HG03175 (cell line): ENCODE measurements at regions not wholly inside any gene's neighbourhood (a gene's known extent, or its start where the extent isn't known, plus 50 kb on each side); places are given as distances from the start of the nearest gene placed in this dataset.

Experiments used
- ATAC-seq: cut with Tn5 transposase; IDR thresholded peaks from one replicate; pipeline ENCODE4 v1.9.1; 2021; ENCODE audit warnings: mild to moderate bottlenecking, moderate library complexity; ENCODE audit not compliant: unreplicated experiment

GRCh38 chr5:2461701-2462691 is 289.5 kb downstream of the IRX2 start:
- ATAC-seq: no peak

DNA sequence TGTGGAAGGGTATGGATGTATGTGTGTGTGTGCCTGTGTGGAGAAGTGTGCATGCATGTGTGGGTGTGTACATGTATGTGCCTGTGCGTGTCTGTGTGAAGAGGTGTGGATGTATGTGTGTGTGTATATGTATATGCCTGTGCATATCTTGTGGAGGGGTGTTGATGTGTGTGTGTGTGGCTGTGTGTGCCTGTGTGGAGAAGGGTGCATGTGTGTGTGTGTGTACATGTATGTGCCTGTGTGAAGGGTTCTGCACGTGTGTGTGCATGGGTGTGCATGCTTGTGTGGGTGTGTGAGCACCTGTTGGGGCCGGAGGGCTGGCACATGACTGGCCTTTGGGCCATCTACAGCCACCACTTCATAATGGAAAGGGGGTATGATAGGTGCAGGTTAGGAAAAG is 291.4 kb downstream of the IRX2 start:
- ATAC-seq: no peak

- ATAC-seq: no peak
These were observed 292.2 kb downstream of the IRX2 start for GRCh38 chr5:2459251-2459650.

DNA sequence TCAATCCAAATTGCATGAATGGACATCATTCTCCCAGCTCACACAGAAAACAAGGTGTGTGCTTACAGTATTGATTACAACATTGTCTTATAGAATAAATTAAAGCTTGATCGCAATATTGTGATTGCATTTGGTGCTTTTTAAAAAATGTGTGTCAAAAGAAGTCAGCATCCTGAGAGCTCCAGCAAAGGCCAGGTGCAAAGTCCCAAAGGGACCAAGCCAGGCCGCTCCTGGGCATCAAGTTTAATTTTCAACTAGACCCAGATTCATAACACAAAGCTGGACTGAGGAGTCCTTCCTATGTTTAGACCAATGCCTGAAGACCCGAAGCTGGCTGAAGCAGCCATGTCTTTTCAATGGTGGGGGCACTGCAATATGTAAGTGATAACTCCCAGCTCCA is 295.6 kb downstream of the IRX2 start:
- no peak for ATAC-seq

DNA sequence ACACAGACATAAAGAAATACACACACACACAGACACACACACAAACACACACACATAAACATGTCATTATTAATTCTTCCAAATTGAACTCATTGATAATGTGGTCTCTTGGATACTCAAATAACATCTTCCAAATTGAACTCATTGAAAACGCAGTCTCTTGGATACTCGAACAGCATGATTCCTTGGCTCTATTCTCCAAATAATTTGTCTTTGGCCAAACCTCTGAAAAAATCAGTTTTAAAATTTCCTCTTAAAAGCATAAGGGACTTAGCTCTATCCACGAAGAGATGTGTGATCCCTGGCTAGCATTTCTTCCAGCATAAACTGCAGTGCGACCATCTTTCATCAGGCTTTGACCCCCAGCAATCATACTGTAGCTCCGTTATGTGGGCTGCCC is 296.6 kb downstream of the IRX2 start:
- ATAC-seq: no peak

GRCh38 chr5:2453781-2454180 is 297.7 kb downstream of the IRX2 start:
- no peak for ATAC-seq

DNA sequence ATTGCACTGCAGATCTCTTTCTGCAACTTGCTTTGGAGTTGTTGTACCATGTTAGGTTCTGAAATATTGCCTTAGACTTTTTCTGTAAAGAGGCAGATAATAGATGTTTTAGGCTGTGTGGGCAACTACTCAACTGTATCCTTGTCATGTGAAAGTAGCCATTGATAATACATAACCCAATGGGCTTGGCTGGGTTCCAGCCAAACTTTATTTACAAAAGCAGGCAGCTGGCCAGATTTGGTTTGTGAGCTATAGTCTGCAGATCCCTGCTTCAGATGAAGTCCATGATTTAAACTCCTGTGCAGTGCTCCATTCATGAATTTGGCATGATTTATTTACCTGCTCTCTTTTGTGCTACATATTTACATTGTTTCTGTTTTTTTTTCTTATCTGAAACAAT is 300.4 kb downstream of the IRX2 start:
- no peak for ATAC-seq

GRCh38 chr5:2442496-2443354 is 308.8 kb downstream of the IRX2 start:
- no peak for ATAC-seq

DNA sequence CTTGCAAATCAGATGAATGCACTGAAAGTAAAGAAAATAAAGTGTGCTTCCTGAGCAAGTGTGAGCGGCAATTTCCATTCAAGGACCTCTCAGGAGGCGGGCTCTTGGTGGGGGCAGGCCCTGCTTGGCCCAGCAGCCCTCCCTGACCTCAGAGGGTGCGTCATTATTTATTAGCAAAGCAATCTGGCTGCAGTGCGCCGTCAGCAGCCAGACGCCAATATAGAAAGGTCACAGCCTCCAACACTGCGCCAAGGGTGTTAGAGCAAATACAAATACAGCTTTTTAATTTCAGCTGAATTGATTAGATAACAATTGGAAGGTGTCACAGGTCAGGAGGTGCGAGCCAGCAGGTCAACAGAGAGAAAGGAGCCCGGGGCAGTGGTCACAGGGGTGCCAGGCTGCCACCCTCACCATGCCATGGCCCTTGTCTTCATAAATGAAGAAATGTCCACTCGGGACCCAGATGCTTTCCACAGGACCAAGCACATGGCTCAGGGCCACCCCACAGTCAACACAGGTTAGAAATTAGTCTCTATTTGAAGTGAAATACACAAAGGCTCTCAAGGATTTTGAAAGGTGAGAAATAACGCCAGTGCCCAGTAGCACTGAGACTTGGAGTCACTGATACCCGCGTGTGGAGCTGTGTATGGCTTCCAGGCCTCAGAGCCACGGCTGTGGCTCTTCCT is 309.8 kb downstream of the IRX2 start:
- no peak for ATAC-seq

- ATAC-seq: no peak
These were observed 311.9 kb downstream of the IRX2 start for GRCh38 chr5:2439608-2440007.

DNA sequence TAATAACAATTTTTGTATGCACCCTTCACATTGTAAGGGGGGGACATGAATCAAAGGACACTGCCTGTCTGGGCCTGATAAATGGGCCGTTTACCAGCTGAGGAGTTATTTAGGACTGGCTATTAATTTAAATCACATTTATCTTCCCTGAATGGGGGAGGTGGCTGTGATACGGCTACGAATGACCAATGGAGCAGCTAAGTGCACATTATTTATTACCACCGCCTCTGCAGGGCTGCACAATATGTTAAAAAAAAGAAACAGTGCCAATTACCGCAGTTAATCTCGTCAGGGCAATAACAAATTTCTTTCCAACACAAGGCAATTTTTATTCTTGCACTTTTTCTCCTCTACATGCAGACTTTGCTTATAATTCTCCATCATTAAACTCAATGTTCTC is 318.4 kb downstream of the IRX2 start:
- ATAC-seq: no peak

GRCh38 chr5:2432076-2432920 is 319.2 kb downstream of the IRX2 start:
- no peak for ATAC-seq

DNA sequence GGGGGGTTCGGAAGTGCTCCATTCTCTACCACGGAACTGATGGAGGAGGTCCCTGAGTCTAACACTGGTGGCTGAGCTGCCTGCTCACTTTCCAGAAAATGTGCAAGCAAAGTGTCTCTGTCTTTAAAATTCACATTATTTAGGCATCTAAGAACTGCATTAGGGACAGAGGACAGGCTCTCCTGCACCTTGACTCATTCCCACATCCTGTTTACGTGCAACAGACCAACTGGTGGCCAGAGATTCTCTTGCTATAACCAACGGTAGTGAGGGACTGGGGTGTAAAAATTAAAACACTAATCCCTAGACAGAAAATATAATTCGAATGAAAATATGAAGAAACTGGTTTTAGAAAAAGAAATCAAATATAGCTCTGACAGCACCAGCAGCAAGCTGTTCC is 320.9 kb downstream of the IRX2 start:
- ATAC-seq: no peak

GRCh38 chr5:2427983-2428382 is 323.5 kb downstream of the IRX2 start:
- ATAC-seq: no peak

DNA sequence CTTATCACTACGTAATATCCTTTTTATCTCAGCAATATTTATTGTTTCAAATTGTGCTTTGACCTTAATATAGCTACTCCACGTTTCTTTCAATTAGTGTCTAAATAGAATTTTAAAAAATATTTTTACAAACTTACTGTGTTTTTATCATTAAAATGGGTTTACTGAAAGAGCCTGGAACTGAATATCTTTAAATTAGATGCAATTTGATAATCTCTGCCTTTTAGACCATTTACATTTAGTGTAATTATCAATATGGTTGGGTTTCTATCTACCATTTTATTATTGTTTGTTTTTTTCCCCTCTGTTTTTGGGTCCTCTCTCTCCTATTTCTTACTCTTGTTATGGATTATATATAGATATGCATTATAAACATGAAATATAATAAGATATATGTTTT is 327.8 kb downstream of the IRX2 start:
- ATAC-seq: no peak

DNA sequence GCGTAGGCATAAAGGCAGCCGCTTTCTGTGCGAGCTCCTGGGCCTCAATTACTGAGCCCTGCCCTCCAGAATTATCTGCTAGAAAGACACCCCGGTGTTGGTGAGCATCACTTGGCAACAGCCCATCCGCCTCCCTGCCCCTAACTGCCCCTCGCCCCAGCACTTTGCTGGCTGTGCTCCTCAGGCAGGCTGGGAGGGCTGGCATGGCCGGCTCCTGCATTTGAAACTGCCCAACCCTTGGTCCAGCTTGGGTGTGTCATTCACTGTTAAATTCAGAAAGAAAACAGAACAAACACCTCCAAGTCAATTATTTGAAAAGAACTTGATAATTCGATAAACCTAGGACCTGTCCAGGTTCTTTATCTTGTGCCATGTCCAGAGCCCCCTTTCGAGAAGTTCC is 334.2 kb downstream of the IRX2 start:
- no peak for ATAC-seq

DNA sequence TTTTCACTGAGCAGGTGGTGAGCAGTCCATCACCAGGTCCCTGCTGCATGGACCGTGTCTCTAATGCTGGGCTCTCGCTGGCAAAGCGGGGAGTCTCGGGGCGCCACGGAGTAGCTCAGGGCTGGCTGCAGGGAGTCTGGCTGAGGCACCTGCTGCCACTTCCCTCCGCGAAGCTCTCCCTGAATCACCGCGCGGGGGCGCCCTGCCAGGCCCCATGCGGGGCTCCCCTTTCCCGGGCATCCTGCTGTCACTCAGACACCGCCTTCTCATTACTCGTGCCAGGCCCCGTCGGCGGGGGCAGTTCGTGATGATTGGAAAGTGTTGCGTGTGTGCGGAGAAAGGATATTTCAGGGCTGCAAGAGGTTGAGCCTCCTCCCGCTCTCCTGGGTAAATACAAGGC is 335.8 kb downstream of the IRX2 start:
- ATAC-seq: no peak

DNA sequence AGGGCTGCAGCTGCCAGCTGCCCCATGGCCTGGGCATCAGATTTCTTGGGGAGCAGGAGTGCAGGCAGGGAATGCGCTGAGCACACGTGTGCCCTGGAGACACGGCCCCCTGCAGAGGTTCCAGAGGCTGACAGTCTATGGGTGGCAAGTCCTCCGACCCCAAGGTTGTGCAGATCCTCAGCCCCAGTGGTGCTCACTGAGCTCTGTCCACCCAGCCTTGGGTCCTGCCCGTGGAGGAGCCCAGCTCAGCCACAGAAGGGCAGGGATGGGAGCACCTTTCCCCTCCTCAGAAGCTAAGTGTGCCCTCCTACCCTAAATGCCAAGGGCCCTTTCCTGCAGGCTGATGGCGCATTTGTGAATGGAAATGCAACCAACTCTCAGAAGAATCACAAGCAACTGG is 341.0 kb downstream of the IRX2 start:
- no peak for ATAC-seq

DNA sequence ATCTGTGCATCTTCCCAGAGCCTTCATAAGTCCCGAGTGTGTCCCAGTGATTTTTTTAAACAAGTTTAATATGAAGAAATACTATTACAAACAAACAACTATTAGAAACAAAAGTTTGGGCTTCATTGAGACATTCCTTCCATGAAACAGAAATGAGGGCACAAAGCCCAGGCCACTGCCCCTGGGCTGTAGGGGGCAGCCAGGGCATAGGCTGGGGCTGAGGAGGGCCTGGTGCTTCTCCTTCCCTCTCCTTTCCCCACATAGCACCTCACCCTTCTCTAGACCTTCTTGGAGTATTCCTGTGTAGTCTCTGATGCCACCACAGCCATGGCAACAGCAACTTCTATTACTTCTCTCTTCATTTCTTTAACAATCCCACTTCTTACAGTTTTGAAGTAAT is 348.2 kb downstream of the IRX2 start:
- no peak for ATAC-seq

GRCh38 chr5:2399804-2400203 is 351.7 kb downstream of the IRX2 start:
- no peak for ATAC-seq
